Epithelial cell of esophagus (primary cell): ENCODE measurements at regions not wholly inside any gene's neighbourhood (a gene's known extent, or its start where the extent isn't known, plus 50 kb on each side); places are given as distances from the start of the nearest gene placed in this dataset.

Experiments
- DNase-seq: peaks from one replicate; pipeline ENCODE4 v3.0.0; 2010; ENCODE audit warnings: low read depth
- H3K4me3 ChIP-seq: 2 replicates; pipeline ENCODE4 v1.5.1; 2011; ENCODE audit warnings: mild to moderate bottlenecking, low read length, control low read depth
- CTCF ChIP-seq: IDR thresholded peaks from 2 replicates; pipeline ENCODE4 v1.5.1; 2011; ENCODE audit warnings: low read depth, mild to moderate bottlenecking, low read length, control low read depth, inconsistent platforms; ENCODE audit not compliant: insufficient read depth; ENCODE audit errors: missing control alignments

GRCh38 chr2:106644623-106645022 lies 157.5 kb downstream of the CD8B2 start:
- no peak for DNase-seq
- H3K4me3 ChIP-seq = no peak overlapping the region
- no peak for TF ChIP-seq CTCF

GRCh38 chr2:106646605-106647004 lies 159.4 kb downstream of the CD8B2 start:
- H3K4me3 ChIP-seq = no peak overlapping the region
- no peak for TF ChIP-seq CTCF
- no peak for DNase-seq

GRCh38 chr2:106649306-106649705 lies 162.1 kb downstream of the CD8B2 start:
- no peak for TF ChIP-seq CTCF
- no peak overlapping the region for H3K4me3 ChIP-seq
- DNase-seq = no peak

GRCh38 chr2:106653465-106653864 lies 166.3 kb downstream of the CD8B2 start:
- DNase-seq = no peak
- no peak for TF ChIP-seq CTCF

GRCh38 chr2:106658616-106659015 lies 171.5 kb downstream of the CD8B2 start:
- no peak for TF ChIP-seq CTCF
- H3K4me3 ChIP-seq = no peak overlapping the region
- DNase-seq = no peak

More at GRCh38 chr2:106653465-106653864, 166.3 kb downstream of the CD8B2 start:
- H3K4me3 ChIP-seq = no peak overlapping the region

GRCh38 chr2:106664669-106665068 lies 177.5 kb downstream of the CD8B2 start:
- no peak for DNase-seq
- no peak overlapping the region for H3K4me3 ChIP-seq
- TF ChIP-seq CTCF = no peak

GRCh38 chr2:106667478-106668070 lies 180.4 kb downstream of the CD8B2 start:
- no peak overlapping the region for H3K4me3 ChIP-seq
- no peak for TF ChIP-seq CTCF

More at GRCh38 chr2:106667478-106668070, 180.4 kb downstream of the CD8B2 start:
- no peak for DNase-seq
